ENCODE measurements at regions not wholly inside any gene's neighbourhood (a gene's known extent, or its start where the extent isn't known, plus 50 kb on each side); places are given as distances from the start of the nearest gene placed in this dataset.

GRCh38 chr6:140747114-140747513, 1372.7 kb upstream of the CITED2 start:
- TF ChIP-seq, protein P1, sequence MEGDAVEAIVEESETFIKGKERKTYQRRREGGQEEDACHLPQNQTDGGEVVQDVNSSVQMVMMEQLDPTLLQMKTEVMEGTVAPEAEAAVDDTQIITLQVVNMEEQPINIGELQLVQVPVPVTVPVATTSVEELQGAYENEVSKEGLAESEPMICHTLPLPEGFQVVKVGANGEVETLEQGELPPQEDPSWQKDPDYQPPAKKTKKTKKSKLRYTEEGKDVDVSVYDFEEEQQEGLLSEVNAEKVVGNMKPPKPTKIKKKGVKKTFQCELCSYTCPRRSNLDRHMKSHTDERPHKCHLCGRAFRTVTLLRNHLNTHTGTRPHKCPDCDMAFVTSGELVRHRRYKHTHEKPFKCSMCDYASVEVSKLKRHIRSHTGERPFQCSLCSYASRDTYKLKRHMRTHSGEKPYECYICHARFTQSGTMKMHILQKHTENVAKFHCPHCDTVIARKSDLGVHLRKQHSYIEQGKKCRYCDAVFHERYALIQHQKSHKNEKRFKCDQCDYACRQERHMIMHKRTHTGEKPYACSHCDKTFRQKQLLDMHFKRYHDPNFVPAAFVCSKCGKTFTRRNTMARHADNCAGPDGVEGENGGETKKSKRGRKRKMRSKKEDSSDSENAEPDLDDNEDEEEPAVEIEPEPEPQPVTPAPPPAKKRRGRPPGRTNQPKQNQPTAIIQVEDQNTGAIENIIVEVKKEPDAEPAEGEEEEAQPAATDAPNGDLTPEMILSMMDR (conservative IDR thresholded peaks at IDR 0.05) = no peak
- no peak for TF ChIP-seq EZH2 (IDR thresholded peaks at IDR 0.05; ENCODE audit: low read depth)

Measured in PC-9 (cell line).